ENCODE measurements at regions not wholly inside any gene's neighbourhood (a gene's known extent, or its start where the extent isn't known, plus 50 kb on each side); places are given as distances from the start of the nearest gene placed in this dataset.

- Histone ChIP-seq H3K4me1 (ENCODE audit: control insufficient read depth in 1 of 2, insufficient read depth in 1 of 2, low read depth in 1 of 2, low read length in 1 of 2) (peaks cover 0 to 3% of the 10 kb centered on the region in 2 experiments), H3K36me3 (no peaks in the 10 kb centered on the region), H3K9me3 (no peaks in the 10 kb centered on the region), H3K27me3 (peaks cover 46% of the 10 kb centered on the region), H3K4me3 (ENCODE audit: low read depth in 1 of 2, low read length in 1 of 2) (no peak overlapping the region), H3K27ac (no peak overlapping the region)
- TF ChIP-seq CTCF (IDR thresholded peaks at IDR 0.05), result no peak
Measured at GRCh38 chr2:226660124-226660523, 139.5 kb downstream of the IRS1 start.

- Histone ChIP-seq H3K36me3 (no peaks in the 10 kb centered on the region), H3K27me3 (peaks cover 43% of the 10 kb centered on the region), H3K4me3 (ENCODE audit: low read depth in 1 of 2, low read length in 1 of 2) (no peak overlapping the region), H3K27ac (no peak overlapping the region), H3K9me3 (no peaks in the 10 kb centered on the region), H3K4me1 (ENCODE audit: control insufficient read depth in 1 of 2, insufficient read depth in 1 of 2, low read depth in 1 of 2, low read length in 1 of 2) (peaks cover 0 to 3% of the 10 kb centered on the region in 2 experiments)
- TF ChIP-seq CTCF (IDR thresholded peaks at IDR 0.05), result no peak
Measured at GRCh38 chr2:226659410-226659809, 140.2 kb downstream of the IRS1 start.

- no peak for TF ChIP-seq CTCF (IDR thresholded peaks at IDR 0.05)
- H3K4me3 ChIP-seq (ENCODE audit: low read depth in 1 of 2, low read length in 1 of 2), result no peak overlapping the region
- peaks cover 0 to 3% of the 10 kb centered on the region in 2 experiments for H3K4me1 ChIP-seq (ENCODE audit: control insufficient read depth in 1 of 2, insufficient read depth in 1 of 2, low read depth in 1 of 2, low read length in 1 of 2)
- no peaks in the 10 kb centered on the region for H3K36me3 ChIP-seq
- H3K27me3 ChIP-seq, result peaks cover 47% of the 10 kb centered on the region
- no peak overlapping the region for H3K27ac ChIP-seq
- no peaks in the 10 kb centered on the region for H3K9me3 ChIP-seq
Measured at GRCh38 chr2:226658555-226658954, 141.1 kb downstream of the IRS1 start.

GRCh38 chr2:226657340-226658053 lies 142.1 kb downstream of the IRS1 start:
- H3K4me1 ChIP-seq (ENCODE audit: control insufficient read depth in 1 of 2, insufficient read depth in 1 of 2, low read depth in 1 of 2, low read length in 1 of 2), result peaks cover 0 to 3% of the 10 kb centered on the region in 2 experiments
- peaks cover 51% of the 10 kb centered on the region for H3K27me3 ChIP-seq
- H3K36me3 ChIP-seq, result no peaks in the 10 kb centered on the region
- H3K9me3 ChIP-seq, result no peaks in the 10 kb centered on the region
- no peak overlapping the region for H3K27ac ChIP-seq
- H3K4me3 ChIP-seq (ENCODE audit: low read depth in 1 of 2, low read length in 1 of 2), result no peak overlapping the region
- no peak for TF ChIP-seq CTCF (IDR thresholded peaks at IDR 0.05)

- no peak for TF ChIP-seq CTCF (IDR thresholded peaks at IDR 0.05)
- Histone ChIP-seq H3K9me3 (no peaks in the 10 kb centered on the region), H3K27ac (no peak overlapping the region), H3K36me3 (no peaks in the 10 kb centered on the region), H3K4me1 (ENCODE audit: control insufficient read depth in 1 of 2, insufficient read depth in 1 of 2, low read depth in 1 of 2, low read length in 1 of 2) (peaks cover 0 to 3% of the 10 kb centered on the region in 2 experiments), H3K27me3 (peaks cover 55% of the 10 kb centered on the region), H3K4me3 (ENCODE audit: low read depth in 1 of 2, low read length in 1 of 2) (no peak overlapping the region)
Measured at GRCh38 chr2:226656367-226656766, 143.3 kb downstream of the IRS1 start.

Measured in neutrophil (primary cell).